ENCODE measurements at regions not wholly inside any gene's neighbourhood (a gene's known extent, or its start where the extent isn't known, plus 50 kb on each side); places are given as distances from the start of the nearest gene placed in this dataset.

- no peak for DNase-seq (ENCODE audit: low read depth, low spot score)
Measured at GRCh38 chr16:86378831-86379504, 131.4 kb upstream of the FOXF1 start.

- no peak for DNase-seq (ENCODE audit: low read depth, low spot score)
Measured at GRCh38 chr16:86379505-86379846, 130.9 kb upstream of the FOXF1 start.

GRCh38 chr16:86380030-86380429, 130.3 kb upstream of the FOXF1 start:
- no peak for DNase-seq (ENCODE audit: low read depth, low spot score)

GRCh38 chr16:86381491-86381890, 128.8 kb upstream of the FOXF1 start:
- DNase-seq (ENCODE audit: low read depth, low spot score): no peak

GRCh38 chr16:86382067-86382773, 128.1 kb upstream of the FOXF1 start:
- DNase-seq (ENCODE audit: low read depth, low spot score): no peak

GRCh38 chr16:86382774-86383407, 127.4 kb upstream of the FOXF1 start:
- no peak for DNase-seq (ENCODE audit: low read depth, low spot score)

DNA sequence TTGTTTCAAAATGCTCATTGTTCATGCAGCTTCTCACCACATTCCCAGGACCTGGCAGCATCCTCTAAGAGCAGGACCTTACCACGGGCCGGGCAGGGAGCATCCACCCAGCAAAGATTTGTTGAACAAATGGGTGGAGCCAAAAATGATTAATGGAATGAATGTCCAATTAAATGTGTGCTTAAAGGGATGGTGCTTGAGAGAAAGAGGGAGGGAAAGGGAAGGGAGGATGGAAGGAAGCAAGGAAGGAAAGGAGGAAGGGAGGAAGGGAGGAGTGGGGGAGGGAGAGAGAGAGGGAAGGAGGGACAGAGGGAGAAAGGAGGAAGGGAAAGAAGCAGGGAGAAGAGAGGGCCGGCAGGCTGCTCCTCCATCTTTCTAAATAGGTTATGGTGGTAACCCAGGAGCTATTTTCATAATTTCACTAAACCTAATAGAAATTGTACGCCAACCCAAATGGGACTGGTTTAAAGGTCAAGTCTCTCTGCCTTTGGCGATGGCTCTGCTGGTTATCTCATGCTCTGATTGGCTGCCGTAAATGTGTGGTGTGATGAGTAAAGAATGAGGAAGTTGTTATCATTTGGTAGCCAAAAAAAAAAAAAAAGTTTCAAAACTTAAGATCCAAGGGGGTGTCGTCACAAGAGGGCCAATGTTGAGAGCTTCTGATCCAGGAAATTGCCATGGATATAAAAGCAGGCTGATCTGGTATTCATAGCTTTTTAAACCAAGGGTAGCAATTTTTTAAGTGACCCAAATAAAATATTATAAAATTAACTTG, 126.7 kb upstream of the FOXF1 start:
- DNase-seq (ENCODE audit: low read depth, low spot score): no peak

- no peak for DNase-seq (ENCODE audit: low read depth, low spot score)
Measured at GRCh38 chr16:86384263-86384649, 126.1 kb upstream of the FOXF1 start.

DNA sequence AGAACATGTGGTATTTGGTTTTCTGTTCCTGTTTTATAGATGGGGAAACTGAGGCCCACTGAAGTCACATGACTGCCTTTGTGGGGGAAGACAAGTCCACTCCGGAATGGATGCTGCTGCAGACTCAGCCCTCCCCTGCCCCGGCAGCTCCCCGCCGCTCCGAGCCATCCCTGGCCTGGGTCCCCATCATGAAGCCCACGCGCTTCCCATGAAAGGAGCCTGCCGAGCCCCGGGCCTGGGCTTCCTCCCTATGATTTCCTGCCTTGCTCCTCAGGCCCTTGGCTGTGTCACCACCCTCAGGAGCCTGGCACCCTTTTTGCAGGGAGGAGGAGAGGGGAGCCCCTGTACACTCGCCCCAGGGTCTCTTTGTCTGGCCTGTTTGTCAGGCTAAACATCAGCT, 125.3 kb upstream of the FOXF1 start:
- DNase-seq (ENCODE audit: low read depth, low spot score): no peak

DNA sequence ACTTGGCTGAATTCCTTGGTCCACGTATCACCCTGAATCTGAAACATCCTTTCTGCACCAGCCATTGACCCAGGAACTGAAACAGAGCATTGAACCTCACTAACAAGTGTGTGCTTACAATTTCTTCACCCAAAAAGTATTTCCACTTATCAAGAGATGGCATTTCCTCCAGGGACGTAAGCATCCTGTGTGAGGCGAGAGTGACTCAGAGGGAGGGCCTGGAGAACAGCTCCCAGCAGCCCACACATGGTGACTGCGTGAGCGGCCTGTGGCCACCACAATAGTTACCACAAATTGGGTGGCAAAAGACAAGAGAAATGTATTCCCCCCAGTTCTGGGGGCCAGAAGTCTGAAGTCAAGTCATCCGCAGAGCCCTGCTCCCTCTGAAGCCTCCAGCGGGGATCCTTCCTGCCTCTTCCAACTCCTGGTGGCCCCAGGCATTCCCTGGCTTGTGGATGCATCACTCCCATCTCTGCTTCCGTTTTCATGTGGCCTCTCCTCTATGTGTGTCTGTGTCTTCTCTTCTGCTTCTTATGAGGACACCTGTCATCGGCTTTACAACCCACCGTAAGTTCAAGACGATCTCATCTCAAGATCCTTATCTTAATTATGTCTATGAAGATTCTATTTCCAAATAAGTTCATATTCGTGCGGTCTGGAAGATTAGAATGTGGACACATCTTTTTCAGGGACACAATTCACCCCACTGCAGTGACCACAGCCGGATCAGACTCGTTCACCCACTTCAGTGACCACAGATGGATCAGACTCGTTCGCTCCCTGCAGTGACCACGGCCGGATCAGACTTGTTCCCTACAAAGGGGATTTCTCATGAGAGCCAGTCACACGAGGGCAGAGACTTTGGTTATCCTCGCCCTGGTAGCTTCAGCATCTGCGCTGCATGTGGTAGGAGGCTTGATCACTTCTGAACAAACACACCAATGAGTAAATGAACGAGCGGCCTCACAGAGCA, 122.6 kb upstream of the FOXF1 start:
- no peak for DNase-seq (ENCODE audit: low read depth, low spot score)

GRCh38 chr16:86388976-86389375, 121.4 kb upstream of the FOXF1 start:
- DNase-seq (ENCODE audit: low read depth, low spot score): no peak

GRCh38 chr16:86389566-86390328, 120.6 kb upstream of the FOXF1 start:
- DNase-seq (ENCODE audit: low read depth, low spot score): no peak

GRCh38 chr16:86390335-86390734, 120.0 kb upstream of the FOXF1 start:
- no peak for DNase-seq (ENCODE audit: low read depth, low spot score)

GRCh38 chr16:86391486-86391885, 118.8 kb upstream of the FOXF1 start:
- DNase-seq (ENCODE audit: low read depth, low spot score): no peak

DNA sequence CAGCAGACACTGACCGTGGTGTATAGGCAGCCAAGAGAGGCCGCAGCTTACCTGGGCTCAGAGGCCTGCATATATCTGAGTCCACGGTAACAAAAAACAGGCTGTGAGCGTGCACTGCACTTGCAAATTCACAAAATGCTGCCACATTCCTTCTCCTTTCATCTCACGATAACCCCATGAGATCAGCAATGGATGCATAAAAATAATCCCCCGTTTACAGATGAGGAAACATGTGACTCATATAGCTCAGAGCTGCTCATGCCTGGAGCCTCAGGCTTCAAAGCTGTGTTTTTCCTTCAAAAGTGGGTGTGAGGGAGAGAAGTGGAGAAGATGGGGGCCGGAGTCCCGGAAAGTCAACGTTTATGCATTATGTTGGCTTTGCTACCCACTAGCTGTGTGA, 118.3 kb upstream of the FOXF1 start:
- DNase-seq (ENCODE audit: low read depth, low spot score): no peak

- no peak for DNase-seq (ENCODE audit: low read depth, low spot score)
Measured at GRCh38 chr16:86392436-86393152, 117.7 kb upstream of the FOXF1 start.

- no peak for DNase-seq (ENCODE audit: low read depth, low spot score)
Measured at GRCh38 chr16:86393907-86394626, 116.3 kb upstream of the FOXF1 start.

GRCh38 chr16:86395477-86395876, 114.8 kb upstream of the FOXF1 start:
- no peak for DNase-seq (ENCODE audit: low read depth, low spot score)

DNA sequence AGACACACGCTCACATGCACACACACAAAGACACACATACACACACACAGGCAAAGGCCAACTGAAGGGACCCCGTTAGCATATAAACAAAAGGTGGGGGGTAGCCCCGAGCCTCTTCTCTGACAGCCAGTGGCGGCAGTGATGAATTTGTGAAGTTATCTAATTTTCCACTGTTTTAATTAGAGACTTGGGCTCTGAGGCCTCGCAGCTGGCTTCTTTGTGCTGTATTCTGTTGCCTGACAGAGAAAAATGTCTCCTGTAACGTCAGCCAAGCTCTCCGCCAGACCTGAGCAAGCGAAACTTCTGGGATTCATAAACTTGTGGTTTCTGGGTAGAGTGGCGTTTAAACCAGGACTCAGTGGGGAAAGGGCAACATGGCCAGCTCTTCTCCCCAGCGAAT, 113.9 kb upstream of the FOXF1 start:
- no peak for DNase-seq (ENCODE audit: low read depth, low spot score)

All from iPS DF 19.7 (cell line).